Ishikawa (cell line): ENCODE measurements at regions not wholly inside any gene's neighbourhood (a gene's known extent, or its start where the extent isn't known, plus 50 kb on each side); places are given as distances from the start of the nearest gene placed in this dataset.

ENCODE experiments used
- CEBPB ChIP-seq: IDR thresholded peaks from 2 replicates; pipeline ENCODE4 v1.6.1; 2012
- CREB1 ChIP-seq: IDR thresholded peaks from 2 replicates; pipeline ENCODE4 v1.6.1; 2012; ENCODE audit warnings: low read depth
- EGR1 ChIP-seq: IDR thresholded peaks from 2 replicates; pipeline ENCODE4 v1.6.1; 2012
- EP300 ChIP-seq: IDR thresholded peaks from 2 replicates; pipeline ENCODE4 v1.6.1; 2012; ENCODE audit warnings: borderline replicate concordance
- FOXM1 ChIP-seq: IDR thresholded peaks from 2 replicates; pipeline ENCODE4 v1.6.1; 2012; ENCODE audit warnings: low read depth, borderline replicate concordance
- MAX ChIP-seq: IDR thresholded peaks from 2 replicates; pipeline ENCODE4 v1.6.1; 2012
- NFIC ChIP-seq: IDR thresholded peaks from 2 replicates; pipeline ENCODE4 v1.6.1; 2012
- RAD21 ChIP-seq: IDR thresholded peaks from 2 replicates; pipeline ENCODE4 v1.6.1; 2012; ENCODE audit warnings: low read depth
- REST ChIP-seq: IDR thresholded peaks from 2 replicates; pipeline ENCODE4 v1.6.1; 2012; ENCODE audit warnings: low read depth, mild to moderate bottlenecking
- TAF1 ChIP-seq: IDR thresholded peaks from 2 replicates; pipeline ENCODE4 v1.6.1; 2012; ENCODE audit warnings: low read depth, mild to moderate bottlenecking
- TCF12 ChIP-seq: IDR thresholded peaks from 2 replicates; pipeline ENCODE4 v1.6.1; 2012; ENCODE audit warnings: low read depth
- TEAD4 ChIP-seq: IDR thresholded peaks from 2 replicates; pipeline ENCODE4 v1.6.1; 2012
- YY1 ChIP-seq: IDR thresholded peaks from 2 replicates; pipeline ENCODE4 v1.6.1; 2012; ENCODE audit warnings: low read depth
- ZBTB7A ChIP-seq: IDR thresholded peaks from 2 replicates; pipeline ENCODE4 v1.6.1; 2012; ENCODE audit warnings: low read depth
- TF ChIP-seq, protein P1 (sequence below): IDR thresholded peaks from 2 replicates; pipeline ENCODE4 v1.6.1; 2012

DNA sequence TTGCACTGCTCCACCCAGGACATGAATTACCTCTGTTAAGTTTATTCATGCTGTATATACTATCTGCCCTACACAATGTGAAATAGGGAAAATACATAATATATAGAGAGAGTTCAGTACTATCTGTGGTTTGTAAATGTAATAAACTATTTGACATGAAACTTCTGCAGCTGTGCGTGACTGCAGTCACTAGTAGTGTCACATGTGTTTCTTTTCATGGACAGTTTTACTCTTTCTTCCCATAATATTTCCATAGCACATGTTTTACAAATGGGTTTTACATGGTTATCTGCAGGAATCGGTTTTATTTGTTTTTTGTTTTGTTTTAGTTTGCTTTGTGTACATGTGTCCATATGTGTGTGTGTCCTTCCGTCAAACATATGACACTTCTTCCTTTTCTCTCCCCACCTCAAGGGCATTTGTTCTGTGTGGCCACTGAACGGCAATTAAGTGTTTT is 1644.1 kb upstream of the FLRT2 start:
- TF ChIP-seq CREB1 (no peak), ZBTB7A (no peak), REST (no peak)
- TF ChIP-seq, protein P1, sequence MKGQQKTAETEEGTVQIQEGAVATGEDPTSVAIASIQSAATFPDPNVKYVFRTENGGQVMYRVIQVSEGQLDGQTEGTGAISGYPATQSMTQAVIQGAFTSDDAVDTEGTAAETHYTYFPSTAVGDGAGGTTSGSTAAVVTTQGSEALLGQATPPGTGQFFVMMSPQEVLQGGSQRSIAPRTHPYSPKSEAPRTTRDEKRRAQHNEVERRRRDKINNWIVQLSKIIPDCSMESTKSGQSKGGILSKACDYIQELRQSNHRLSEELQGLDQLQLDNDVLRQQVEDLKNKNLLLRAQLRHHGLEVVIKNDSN = no peak

DNA sequence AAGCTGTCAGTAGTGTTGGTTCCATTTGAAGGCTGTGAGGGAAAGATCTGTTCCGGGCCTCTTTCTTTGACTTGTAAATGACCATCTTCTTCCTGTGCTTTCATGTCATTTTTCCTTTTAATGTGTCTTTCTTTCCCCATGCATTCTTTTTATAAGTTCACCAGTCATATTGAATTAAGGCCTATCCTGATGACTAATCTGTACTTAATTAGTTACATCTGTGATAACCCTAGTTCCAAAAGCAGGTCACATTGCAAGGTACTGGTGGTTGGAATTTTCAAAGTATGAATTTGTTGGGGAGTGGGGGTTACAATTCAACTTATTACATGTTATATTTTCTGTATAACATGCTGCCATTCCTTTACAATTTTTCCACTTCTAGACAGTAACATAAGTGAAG is 1642.1 kb upstream of the FLRT2 start:
- TF ChIP-seq, protein P1 = no peak
- no peak for TF ChIP-seq CREB1
- TF ChIP-seq TAF1 = no peak
- no peak for TF ChIP-seq FOXM1
- no peak for TF ChIP-seq RAD21
- TF ChIP-seq YY1 = no peak
- TF ChIP-seq EGR1 = no peak
- no peak for TF ChIP-seq TEAD4
- TF ChIP-seq CEBPB = no peak
- no peak for TF ChIP-seq REST
- no peak for TF ChIP-seq NFIC
- TF ChIP-seq TCF12 = no peak
- TF ChIP-seq ZBTB7A = no peak
- no peak for TF ChIP-seq MAX
- no peak for TF ChIP-seq EP300

DNA sequence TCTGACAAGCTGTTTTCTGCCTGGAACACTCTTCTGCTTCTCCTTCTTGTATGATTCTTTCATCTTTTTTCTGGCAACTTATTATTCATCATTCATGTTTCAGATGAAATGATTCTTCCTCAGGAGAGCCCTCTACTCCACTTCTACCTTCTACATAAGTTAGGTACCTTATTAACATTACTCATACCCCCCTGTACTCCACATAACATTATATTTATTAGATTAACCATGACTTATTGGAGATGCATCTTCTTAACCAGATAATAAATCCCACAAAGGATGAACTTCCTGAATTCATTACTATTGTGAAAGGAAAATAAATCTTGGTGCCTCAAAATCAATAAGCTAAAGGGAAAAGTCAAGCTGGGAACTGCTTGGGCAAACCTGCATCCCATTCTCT is 1636.5 kb upstream of the FLRT2 start:
- TF ChIP-seq MAX = no peak
- TF ChIP-seq NFIC = no peak
- TF ChIP-seq FOXM1 = no peak
- TF ChIP-seq TEAD4 = no peak
- TF ChIP-seq YY1 = no peak
- no peak for TF ChIP-seq TAF1
- TF ChIP-seq ZBTB7A = no peak
- TF ChIP-seq TCF12 = no peak
- no peak for TF ChIP-seq EP300
- TF ChIP-seq, protein P1 = no peak

- TF ChIP-seq, protein P1 = no peak
- TF ChIP-seq REST (no peak), NFIC (no peak), MAX (no peak), FOXM1 (no peak), CEBPB (no peak), TCF12 (no peak), YY1 (no peak), RAD21 (no peak), ZBTB7A (no peak), TEAD4 (no peak), EP300 (no peak), EGR1 (no peak), CREB1 (no peak), TAF1 (no peak)
Measured at GRCh38 chr14:83894568-83894967, 1635.4 kb upstream of the FLRT2 start.
